Neuron (in vitro differentiated cells): ENCODE measurements at regions not wholly inside any gene's neighbourhood (a gene's known extent, or its start where the extent isn't known, plus 50 kb on each side); places are given as distances from the start of the nearest gene placed in this dataset.
"Not testable (repeated sequence)": the region's sequence is repeated elsewhere in the genome, so short reads cannot be mapped to it uniquely, and the experiment has no call there.

Experiments used
- H2AFZ ChIP-seq: one replicate; pipeline ENCODE4 v1.6.1; 2013; ENCODE audit warnings: low read depth, mild to moderate bottlenecking, inconsistent platforms, low read length, moderate library complexity
- H3K27me3 ChIP-seq: one replicate; pipeline ENCODE4 v1.6.1; 2013; ENCODE audit warnings: low read length; ENCODE audit not compliant: insufficient read depth
- H3K36me3 ChIP-seq: one replicate; pipeline ENCODE4 v1.6.1; 2013; ENCODE audit warnings: low read length; ENCODE audit not compliant: insufficient read depth
- H3K4me1 ChIP-seq: one replicate; pipeline ENCODE4 v1.6.1; 2013; ENCODE audit warnings: low read length; ENCODE audit not compliant: insufficient read depth
- H3K4me3 ChIP-seq: 2 replicates; pipeline ENCODE4 v1.5.1; 2013; ENCODE audit warnings: mild to moderate bottlenecking, low read length, moderate library complexity
- H3K9me3 ChIP-seq: one replicate; pipeline ENCODE4 v1.6.1; 2013; ENCODE audit warnings: low read length

- Histone ChIP-seq H3K27me3 (no peaks in the 10 kb centered on the region), H3K36me3 (no peaks in the 10 kb centered on the region), H3K4me3 (no peak overlapping the region), H3K4me1 (no peaks in the 10 kb centered on the region), H2AFZ (no peak overlapping the region), H3K9me3 (no peaks in the 10 kb centered on the region)
Measured at GRCh38 chr5:158265346-158265745, 406.4 kb upstream of the CLINT1 start.

GRCh38 chr5:158264264-158264663, 405.3 kb upstream of the CLINT1 start:
- Histone ChIP-seq H3K9me3 (no peaks in the 10 kb centered on the region), H3K27me3 (no peaks in the 10 kb centered on the region), H3K4me3 (no peak overlapping the region), H3K4me1 (no peaks in the 10 kb centered on the region), H2AFZ (no peak overlapping the region), H3K36me3 (no peaks in the 10 kb centered on the region)

- H3K9me3 ChIP-seq, result no peaks in the 10 kb centered on the region
- no peaks in the 10 kb centered on the region for H3K27me3 ChIP-seq
- H3K4me3 ChIP-seq, result no peak overlapping the region
- H2AFZ ChIP-seq, result no peak overlapping the region
- no peaks in the 10 kb centered on the region for H3K36me3 ChIP-seq
- no peaks in the 10 kb centered on the region for H3K4me1 ChIP-seq
Measured at GRCh38 chr5:158261674-158262367, 402.9 kb upstream of the CLINT1 start.

- Histone ChIP-seq H3K9me3 (no peaks in the 10 kb centered on the region), H3K27me3 (no peaks in the 10 kb centered on the region), H3K4me1 (no peaks in the 10 kb centered on the region), H2AFZ (no peak overlapping the region), H3K36me3 (no peaks in the 10 kb centered on the region), H3K4me3 (no peak overlapping the region)
Measured at GRCh38 chr5:158256096-158256495, 397.2 kb upstream of the CLINT1 start.

DNA sequence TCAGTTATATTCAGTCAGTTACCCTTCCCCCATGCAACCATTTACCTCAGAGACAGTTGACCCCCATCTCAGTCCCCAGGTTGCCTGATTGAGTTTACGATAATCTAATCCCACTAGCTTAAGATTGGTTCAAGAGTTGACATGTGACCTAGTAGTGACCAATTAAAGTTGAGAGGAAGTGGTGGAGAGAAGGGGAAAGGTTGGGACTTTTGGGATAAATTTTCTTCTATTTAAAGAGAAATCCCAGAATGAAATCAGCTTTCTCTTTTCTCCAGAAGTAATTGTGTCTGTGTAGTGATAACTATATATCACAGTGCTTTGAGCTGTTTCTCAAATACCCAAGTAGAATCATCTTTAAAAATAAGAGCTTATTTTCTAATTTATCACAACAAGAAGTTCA, 396.7 kb upstream of the CLINT1 start:
- no peak overlapping the region for H2AFZ ChIP-seq
- no peak overlapping the region for H3K4me3 ChIP-seq
- H3K36me3 ChIP-seq, result no peaks in the 10 kb centered on the region
- H3K27me3 ChIP-seq, result no peaks in the 10 kb centered on the region
- no peaks in the 10 kb centered on the region for H3K9me3 ChIP-seq
- no peaks in the 10 kb centered on the region for H3K4me1 ChIP-seq

- Histone ChIP-seq H3K4me3 (no peak overlapping the region), H3K27me3 (no peaks in the 10 kb centered on the region), H2AFZ (no peak overlapping the region), H3K9me3 (no peaks in the 10 kb centered on the region), H3K36me3 (no peaks in the 10 kb centered on the region), H3K4me1 (no peaks in the 10 kb centered on the region)
Measured at GRCh38 chr5:158246661-158247060, 387.7 kb upstream of the CLINT1 start.

GRCh38 chr5:158245513-158245912, 386.6 kb upstream of the CLINT1 start:
- H3K27me3 ChIP-seq, result no peaks in the 10 kb centered on the region
- H2AFZ ChIP-seq, result no peak overlapping the region
- no peaks in the 10 kb centered on the region for H3K4me1 ChIP-seq
- H3K36me3 ChIP-seq, result no peaks in the 10 kb centered on the region
- H3K4me3 ChIP-seq, result no peak overlapping the region
- H3K9me3 ChIP-seq, result no peaks in the 10 kb centered on the region

- Histone ChIP-seq H2AFZ (no peak overlapping the region), H3K9me3 (no peaks in the 10 kb centered on the region), H3K27me3 (no peaks in the 10 kb centered on the region)
Measured at GRCh38 chr5:158244882-158245281, 385.9 kb upstream of the CLINT1 start.

GRCh38 chr5:158236511-158237335, 377.8 kb upstream of the CLINT1 start:
- no peaks in the 10 kb centered on the region for H3K4me1 ChIP-seq
- H3K4me3 ChIP-seq, result no peak overlapping the region
- no peak overlapping the region for H2AFZ ChIP-seq
- no peaks in the 10 kb centered on the region for H3K9me3 ChIP-seq
- no peaks in the 10 kb centered on the region for H3K27me3 ChIP-seq
- no peaks in the 10 kb centered on the region for H3K36me3 ChIP-seq

More at GRCh38 chr5:158244882-158245281, 385.9 kb upstream of the CLINT1 start:
- no peak overlapping the region for H3K4me3 ChIP-seq
- no peaks in the 10 kb centered on the region for H3K36me3 ChIP-seq
- H3K4me1 ChIP-seq, result no peaks in the 10 kb centered on the region

DNA sequence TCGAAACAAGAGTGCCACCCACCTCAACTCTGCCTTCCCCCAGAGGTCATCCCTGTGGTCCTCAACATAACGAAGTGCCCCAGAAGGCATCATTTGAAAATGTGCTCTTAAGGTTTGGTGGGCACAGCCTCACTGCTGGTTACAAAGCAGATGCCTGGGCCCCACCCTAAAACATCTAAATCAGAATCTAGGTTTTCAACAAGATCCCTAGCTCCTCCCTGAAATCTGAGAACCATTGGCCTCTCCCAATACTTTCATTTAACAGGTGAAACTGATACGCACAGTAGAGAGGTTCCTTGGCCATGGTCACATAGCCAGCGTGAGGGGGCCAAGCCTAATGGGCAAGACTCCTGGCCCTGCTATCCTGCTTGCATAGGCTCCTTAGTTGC, 376.2 kb upstream of the CLINT1 start:
- no peaks in the 10 kb centered on the region for H3K27me3 ChIP-seq
- H3K36me3 ChIP-seq, result no peaks in the 10 kb centered on the region
- H3K4me1 ChIP-seq, result no peaks in the 10 kb centered on the region
- H3K9me3 ChIP-seq, result no peaks in the 10 kb centered on the region
- no peak overlapping the region for H3K4me3 ChIP-seq
- H2AFZ ChIP-seq, result no peak overlapping the region

- H2AFZ ChIP-seq, result no peak overlapping the region
- H3K4me3 ChIP-seq, result no peak overlapping the region
- H3K4me1 ChIP-seq, result no peaks in the 10 kb centered on the region
- H3K36me3 ChIP-seq, result no peaks in the 10 kb centered on the region
- no peaks in the 10 kb centered on the region for H3K27me3 ChIP-seq
- no peaks in the 10 kb centered on the region for H3K9me3 ChIP-seq
Measured at GRCh38 chr5:158234323-158235158, 375.6 kb upstream of the CLINT1 start.

DNA sequence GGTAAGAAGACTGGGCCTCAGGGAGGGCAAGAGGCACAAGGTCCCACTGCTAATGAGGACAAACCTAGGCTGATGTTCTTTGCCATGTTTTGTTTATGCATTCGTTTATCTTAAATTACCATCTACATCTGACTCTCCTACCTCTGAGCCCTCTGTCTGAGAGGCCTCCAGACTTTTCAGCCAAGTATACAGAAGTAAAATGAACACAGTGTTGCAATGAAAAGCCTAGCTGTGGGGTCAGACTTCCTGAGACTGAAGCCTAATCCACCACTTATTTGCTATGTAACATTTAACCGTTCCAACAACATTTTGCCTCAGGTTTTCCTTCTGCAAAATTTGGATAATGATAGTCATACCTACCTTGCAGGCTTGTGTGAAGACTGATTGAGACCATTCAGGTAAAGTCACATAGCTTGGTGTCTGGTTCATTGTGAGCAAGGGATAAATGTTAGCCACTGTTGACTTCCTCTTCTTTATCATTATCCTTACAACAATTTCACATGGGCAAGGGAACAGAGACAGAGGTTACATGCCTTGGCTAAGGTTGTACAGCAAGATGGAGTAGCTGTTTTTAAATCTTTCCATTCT, 374.9 kb upstream of the CLINT1 start:
- Histone ChIP-seq H3K36me3 (no peaks in the 10 kb centered on the region), H3K27me3 (no peaks in the 10 kb centered on the region), H3K4me3 (no peak overlapping the region), H3K9me3 (no peaks in the 10 kb centered on the region), H3K4me1 (no peaks in the 10 kb centered on the region), H2AFZ (no peak overlapping the region)

- not testable (repeated sequence) for H3K4me1 ChIP-seq, H3K9me3 ChIP-seq, H2AFZ ChIP-seq, H3K27me3 ChIP-seq, H3K36me3 ChIP-seq, H3K4me3 ChIP-seq
Measured at GRCh38 chr5:158227314-158227713, 368.4 kb upstream of the CLINT1 start.
